HG02571 (cell line): ENCODE measurements at regions not wholly inside any gene's neighbourhood (a gene's known extent, or its start where the extent isn't known, plus 50 kb on each side); places are given as distances from the start of the nearest gene placed in this dataset.
A peak's percentile ranks its signal among the peaks of the same experiment; 100 is the strongest.

Experiments used
- ATAC-seq: cut with Tn5 transposase; IDR thresholded peaks from one replicate; pipeline ENCODE4 v1.9.1; 2021; ENCODE audit warnings: mild to moderate bottlenecking, moderate library complexity; ENCODE audit not compliant: unreplicated experiment

DNA sequence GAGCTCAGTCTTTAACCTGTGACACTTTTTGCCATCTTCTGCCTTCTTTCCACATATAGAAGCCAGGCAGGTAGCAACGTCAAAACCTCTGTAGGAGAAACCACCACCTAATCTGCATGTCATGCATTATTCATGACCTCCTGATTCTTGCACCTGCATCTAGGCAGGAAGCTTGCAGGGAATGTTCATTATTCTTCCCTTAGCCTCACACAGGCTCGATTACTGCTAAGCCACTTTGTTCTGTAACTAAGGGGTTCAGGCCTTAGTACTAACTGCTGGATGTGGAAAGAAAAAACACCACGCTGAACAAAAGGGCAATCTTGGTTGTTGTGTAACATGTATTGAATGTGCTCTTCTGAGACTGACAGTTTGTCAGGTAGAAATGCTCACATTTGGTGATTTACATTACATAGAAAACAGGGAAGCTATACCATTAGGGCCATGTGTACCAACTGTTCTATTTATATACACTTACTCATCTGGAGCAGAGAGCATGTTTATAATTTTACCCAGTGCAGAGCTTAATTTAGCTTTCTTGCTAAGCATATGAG lies 366.9 kb downstream of the KLF12 start:
- no peak for ATAC-seq

DNA sequence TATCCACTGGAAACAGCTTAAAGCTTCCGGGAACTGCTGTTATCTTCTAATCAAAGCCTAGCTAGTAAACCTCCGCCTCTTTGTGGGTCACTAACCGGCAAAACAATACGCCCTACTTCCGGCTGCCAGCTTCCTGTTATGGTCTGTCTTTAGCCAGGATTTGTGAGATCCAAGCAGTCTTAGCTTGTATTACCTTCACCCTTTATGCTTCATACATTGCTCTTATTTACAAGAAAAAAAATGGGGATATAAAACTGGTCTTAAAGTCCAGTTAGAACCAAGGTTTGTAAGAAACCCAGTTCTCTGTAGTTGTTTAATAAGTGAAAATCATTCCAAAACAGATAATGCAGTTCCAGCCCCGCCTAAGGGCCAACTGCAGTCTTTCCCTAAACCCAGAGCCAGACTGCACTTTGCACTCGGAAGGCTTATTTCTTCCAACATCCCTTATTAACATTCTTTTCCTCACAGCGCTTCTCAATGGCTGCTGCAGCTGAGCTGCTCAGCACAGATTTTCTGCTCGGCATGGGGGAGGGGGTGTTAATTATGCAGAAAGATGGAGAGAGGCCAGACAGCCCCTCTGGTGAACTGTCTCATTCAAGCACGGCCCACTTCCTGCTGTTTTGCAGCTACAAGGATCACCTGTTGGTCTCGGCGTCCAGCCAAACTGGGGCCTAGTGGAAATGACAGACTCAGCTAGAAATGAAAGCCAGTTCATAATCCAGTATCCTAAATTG lies 368.4 kb downstream of the KLF12 start:
- no peak for ATAC-seq

DNA sequence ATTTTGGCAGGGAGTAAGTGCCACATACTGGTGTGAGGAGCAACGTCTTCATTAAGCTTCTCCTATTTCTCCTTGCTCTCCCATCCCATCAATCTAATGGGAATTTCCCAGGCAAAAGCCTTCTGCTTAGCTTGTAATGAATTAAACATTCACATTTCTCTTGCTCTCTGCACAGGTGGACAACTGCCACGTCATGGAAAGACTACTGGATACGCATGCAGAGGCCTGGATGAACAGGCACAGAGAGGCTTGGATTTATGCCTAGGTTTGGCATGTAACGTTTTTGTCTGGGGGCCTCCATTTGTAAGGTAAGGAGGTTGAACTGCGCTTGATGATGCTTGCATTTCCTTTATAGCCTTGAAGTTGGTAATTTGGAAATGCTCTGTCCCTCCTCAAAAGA lies 374.8 kb downstream of the KLF12 start:
- no peak for ATAC-seq

DNA sequence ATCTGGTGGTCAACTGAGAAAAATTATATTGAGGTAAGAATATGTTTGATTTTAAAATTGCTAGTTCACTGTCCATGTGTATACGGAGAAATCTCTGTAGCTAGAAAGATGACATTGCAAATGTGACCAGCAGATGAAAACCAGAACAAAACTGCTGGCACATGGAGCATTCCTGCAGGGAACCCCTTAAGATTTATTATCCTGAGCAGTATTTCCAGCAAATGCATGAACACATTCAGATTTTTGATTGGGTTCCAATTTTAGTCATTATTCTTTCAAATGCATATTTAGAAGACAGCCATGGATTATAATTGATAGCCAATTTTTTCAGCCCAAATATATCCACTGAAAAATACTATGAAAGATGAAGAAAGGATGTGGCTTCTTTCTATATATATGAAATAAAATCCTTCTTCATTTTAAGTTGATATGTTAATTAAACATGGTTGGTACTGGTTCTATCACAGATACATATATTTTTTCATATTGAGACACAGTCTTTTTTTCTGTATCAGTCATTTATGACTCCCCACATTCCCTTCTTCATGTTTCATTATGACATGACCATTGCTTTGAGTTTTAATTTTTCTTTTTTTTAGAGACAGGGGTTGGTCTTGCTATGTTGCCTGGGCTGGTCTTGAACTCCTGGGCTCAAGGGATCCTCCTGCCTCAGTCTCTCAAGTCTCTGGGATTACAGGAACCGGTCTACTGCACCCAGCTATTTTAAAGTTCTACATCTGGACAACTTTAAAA lies 376.5 kb downstream of the KLF12 start:
- no peak for ATAC-seq

DNA sequence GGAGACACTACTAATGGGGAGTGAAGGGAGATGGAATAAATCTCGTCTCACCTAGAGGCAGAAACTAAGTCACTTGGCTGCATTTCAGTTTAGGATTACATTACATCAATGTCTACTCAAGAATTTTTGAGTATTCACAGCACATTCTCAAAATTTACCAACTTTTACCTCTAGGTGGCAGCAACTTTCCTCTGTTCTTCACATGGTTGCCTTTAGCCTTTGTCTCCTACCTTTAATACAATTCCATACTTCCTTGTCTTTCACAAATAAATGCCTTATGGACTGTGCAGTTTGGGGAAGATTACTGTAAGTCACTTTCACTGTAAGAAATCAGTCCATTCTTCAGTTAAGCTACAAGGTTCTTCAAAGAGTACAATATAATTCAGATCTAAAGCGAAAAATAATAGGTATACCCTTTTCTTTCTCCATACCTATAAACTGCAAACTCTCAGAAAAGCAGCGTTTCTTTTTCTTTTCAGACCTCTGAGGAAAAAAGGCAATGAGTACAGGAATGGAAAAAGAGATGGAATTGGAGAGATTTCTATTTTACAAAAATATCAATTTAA lies 379.4 kb downstream of the KLF12 start:
- ATAC-seq = peak; percentile 69

DNA sequence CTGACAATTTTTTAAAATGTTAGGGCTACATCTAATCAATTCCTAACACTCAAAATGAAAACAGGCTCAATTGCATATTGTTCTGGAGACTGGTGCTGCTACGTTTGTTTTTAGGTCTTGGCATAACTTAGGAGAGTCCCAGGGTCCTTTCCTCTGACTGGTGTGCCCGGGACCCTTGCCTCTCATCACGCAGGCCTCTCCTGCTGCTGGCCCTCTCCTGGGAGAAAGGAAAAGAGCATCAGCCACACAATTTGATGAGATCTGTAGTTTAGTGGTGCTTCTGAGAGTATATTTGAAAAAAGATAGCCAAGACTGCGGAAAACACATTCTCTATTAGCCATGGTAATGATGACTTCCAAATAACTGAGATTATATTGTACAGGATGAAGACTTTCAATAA lies 380.0 kb downstream of the KLF12 start:
- ATAC-seq = no peak

DNA sequence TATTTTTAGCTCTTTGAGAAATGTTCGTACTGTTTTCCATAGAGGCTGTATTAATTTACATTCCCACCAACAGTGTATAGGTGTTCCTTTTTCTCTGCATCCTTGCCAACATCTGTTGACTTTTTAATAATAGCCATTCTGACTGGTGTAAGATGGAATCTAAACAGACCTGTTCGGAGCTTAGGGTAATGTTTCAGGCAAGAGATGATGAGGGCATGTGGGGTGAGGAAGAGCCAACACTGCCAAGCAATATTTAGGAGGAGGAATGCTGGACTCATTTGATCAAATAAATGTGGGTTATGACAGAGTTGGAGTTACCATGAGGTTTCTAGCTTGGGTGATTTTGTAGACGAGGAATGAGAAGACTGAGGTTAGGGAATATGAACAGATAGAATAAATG lies 382.9 kb downstream of the KLF12 start:
- ATAC-seq = no peak

DNA sequence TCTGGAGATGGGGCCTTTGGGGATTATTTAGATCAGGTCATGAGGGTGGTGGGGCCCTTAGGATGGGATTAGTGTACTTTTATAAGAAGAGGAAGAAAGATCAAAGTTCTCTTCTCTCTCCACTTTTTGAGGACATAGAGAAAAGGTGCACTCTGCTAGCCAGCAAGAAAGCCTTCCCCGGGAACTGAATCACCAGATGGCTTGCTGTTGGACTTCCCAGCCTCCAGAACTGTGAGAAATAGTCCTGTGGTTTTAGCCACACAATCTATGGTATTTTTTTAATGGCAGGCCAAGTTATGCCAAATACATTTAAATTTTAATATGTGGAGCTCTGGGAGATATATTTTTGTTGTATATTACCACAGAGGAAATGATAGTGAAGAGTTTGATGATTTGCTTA lies 385.8 kb downstream of the KLF12 start:
- no peak for ATAC-seq

DNA sequence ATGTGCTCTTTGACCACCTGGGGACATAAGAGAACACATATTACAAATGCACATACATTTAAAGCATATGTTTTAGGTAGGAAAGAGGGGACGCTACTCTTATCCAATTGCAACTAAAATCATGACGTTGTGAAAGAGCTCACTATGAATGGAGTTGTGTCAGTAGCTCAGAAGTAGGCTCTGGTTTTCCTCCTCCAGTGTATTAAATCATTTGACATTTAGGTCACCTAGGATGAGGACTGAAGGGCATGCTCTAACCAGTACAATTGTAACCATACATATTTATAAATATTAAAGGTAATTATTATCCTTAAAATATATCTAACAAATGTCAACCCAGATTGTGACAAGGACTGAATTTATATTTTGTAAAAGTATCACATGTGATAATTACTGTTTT lies 389.0 kb downstream of the KLF12 start:
- ATAC-seq = no peak

DNA sequence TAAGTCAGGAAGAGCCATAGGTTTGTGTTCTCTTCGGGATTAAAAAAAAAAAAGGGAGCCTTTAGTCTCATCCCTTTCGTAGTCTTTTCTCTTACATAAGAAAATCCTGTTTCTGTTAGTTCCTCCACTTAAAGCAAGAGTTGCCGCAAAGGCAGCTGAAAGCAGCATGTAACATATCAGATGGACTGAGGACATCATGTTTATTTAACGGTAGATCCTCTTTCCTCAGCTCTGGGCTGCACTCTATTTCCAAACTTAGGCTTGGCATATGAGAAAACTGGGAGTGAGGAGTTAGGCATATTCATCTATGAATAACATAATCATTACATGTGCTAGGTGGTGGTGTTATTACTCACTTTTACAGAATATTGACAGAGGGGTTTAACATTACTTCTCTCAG lies 391.2 kb downstream of the KLF12 start:
- no peak for ATAC-seq

DNA sequence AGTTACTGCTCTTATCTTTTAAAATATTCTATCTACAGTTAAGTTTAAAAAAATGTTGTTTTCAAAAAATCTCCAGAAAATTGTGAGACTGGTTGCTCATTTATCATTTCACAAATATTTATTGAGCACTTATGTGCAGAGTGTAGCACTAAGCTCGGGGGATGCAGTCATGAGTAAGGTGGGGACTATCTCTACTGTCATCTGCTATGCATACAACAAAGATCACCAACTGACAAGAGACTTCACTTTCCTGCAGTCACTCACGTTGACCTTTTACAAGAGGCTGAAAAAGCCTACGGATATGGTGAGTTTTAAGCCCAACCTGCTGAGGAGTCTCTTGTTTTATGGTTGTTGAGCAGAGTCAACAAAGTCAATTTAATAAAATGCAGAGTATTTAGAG lies 392.5 kb downstream of the KLF12 start:
- ATAC-seq = no peak

DNA sequence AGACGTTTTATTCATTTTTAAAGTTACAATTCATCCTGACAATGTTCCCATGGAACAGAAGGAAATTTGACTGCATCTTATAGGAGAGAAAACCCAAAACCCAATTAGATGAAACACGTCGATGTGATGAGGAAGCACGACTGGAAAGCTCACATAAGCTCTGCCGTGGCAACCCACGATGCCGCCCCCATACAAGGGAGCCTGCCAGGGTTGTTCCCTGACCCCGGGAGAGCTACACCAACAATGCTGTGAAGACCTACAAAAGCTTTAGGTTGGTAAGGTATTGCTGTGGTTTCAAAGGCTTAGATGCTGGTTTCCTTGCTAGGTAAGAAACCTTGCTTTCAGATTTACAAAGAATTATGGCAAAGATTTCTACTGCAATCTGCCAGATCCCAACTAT lies 393.1 kb downstream of the KLF12 start:
- no peak for ATAC-seq

DNA sequence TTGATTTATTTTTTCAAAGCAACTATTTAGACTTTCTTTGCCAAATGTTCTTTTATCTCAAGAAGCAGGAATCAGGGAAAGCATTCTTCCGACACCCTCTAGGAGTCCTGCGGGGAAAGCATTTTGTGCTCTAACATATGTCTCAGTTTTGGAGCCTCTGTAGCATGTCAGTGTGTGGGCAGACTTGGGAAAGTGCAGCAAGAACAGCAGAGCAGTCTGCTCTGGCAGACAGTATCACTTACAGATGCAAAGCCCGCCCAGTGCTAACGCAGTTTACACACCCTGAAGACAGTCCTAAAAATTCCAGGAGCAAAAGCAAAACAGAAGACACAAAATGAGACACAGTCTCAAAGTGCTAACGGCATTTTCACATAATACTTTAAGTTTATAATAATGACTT lies 393.5 kb downstream of the KLF12 start:
- ATAC-seq = no peak

DNA sequence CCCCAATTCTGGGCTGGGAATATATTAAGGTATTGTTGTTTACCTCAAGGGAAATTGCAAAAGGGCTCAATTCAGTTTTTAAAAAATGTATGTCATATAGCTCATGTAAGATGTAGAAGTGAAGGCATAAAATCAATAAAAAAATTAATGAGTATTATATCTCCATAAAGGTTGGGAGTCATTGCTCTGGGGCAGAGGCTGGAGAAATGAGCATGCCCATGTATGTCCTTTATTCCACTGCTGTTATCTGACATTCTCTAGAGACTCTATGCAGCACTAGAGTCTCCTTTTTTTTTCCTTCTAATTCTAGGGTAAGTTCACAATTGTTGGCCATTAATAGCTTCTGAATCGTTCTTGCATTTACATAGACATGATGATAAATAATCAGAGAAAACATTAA lies 394.8 kb downstream of the KLF12 start:
- ATAC-seq = no peak

DNA sequence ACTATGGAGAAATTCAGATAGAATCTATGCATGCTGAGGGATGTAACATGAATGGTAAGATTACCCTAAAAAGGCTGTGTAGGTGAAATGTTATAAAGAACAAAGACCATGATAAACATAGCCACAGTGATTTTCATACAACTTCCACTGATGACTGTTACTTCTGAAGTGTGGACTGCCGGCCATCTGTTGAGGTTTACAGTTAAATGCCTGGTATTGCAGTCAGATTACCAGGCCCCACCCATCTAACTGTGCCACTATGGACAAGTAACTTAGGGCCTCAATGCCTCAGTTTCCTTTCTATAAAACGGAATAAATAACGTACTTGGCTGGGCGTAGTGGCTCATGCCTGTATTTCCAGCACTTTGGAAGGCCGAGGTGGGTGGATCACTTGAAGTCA lies 395.6 kb downstream of the KLF12 start:
- no peak for ATAC-seq

DNA sequence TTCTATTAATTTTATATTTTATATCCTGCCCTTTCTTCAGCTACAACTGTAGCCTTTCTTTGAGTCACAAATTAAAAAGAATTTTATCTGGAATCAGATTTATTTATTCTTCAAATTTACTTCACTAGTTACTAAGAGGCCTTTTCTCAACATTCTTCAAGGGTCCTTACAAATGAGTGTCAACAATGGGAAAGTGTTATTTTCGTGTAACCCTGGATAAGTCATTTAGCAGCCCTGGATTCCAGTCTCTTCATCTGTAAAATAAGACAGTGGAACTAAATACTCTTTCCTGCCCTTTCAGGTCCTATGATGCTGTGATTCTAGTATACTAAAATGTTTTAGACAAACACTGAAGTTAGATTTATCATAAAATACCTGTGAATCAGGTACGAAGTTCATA lies 397.0 kb downstream of the KLF12 start:
- no peak for ATAC-seq

DNA sequence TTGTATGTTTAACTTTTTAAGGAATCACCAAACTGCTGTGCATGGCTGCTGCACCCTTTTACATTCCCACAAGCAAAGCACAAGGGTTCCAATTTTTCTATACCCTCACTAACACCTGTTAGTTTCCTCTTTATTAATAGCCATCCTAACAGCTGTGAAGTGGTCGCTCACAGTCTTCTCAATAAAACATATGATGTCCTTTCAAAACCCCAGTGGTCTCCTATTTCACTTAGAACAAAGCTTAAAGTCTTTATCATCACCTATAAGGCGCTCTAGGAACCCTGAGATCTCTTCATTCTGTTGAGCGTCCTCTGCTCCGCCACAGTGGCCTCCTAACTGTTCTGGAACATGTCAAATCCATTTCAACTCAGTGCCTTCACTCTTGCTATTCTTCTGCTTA lies 400.5 kb downstream of the KLF12 start:
- no peak for ATAC-seq

DNA sequence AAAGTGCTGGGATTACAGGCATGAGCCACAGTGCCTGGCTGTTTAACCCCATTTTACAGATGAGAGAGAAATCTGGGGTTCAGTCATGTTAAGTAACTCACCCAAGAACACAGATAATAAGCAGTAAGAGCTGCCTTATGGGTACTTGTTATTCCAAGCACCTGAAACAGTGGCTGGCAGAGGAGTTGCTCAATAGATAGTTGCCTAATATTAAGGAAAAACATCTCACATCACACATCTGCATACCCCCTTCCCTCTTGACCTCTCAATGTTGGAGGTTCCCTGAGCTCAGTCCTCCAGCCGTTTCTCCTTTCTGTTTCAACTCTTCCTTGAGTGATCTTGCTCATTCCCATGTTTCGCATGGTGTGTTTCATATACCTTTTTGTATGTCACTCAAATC lies 401.9 kb downstream of the KLF12 start:
- no peak for ATAC-seq

DNA sequence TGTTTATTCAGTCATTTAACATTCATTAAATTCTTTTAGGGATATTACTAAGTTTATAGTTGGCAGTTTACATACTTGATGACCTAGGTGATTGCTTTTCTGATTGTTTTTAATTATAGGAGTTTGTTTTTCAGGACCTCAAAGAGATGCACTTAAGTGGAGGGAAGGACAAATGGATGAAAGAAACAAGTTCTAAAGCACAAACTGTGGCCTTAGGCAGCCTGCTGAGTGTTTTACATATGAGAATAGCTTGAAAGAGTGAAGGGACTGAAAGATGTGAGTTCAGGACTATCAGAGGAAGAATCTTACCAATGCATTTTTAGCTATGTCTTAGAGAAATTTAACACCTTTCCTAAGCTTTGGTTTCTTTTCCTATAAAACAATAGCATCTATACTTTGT lies 402.6 kb downstream of the KLF12 start:
- ATAC-seq = no peak

DNA sequence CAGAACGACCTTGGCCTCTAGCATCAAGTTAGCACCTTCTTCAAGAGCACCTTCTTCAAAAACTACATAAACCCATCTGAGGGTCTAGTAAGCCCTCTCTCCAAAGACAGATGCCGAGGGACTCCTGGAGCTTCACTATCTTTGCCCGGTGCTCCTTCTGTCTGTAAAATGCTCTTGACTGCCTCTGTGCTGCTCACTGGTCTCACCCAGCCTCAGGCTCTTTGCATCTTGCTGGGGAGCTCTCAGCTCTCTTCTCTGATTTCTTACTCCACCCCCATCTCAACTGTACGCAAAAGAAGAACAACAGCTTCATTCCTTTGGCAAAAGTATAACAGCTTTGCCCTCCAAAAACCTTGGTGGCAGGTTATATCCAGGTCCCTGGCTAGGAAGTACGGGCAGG lies 404.2 kb downstream of the KLF12 start:
- ATAC-seq = no peak

DNA sequence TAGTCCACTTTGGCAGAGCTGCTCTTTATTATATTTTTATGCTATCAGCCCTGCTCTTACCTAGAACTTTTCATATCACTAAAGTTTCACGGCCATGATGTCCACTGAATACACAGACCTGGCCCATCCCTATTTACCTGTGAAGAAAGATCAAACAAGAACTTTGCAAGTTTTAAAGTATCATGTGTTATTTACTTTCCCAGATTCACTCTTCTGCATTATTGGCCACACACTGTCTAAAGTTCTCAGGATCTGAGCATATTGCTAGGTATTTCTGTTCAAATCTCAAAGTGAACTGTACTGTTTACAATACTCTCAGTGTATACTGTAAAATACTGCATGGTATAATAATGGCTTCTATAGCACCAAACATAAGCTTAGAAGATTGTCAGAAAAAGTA lies 405.2 kb downstream of the KLF12 start:
- no peak for ATAC-seq

DNA sequence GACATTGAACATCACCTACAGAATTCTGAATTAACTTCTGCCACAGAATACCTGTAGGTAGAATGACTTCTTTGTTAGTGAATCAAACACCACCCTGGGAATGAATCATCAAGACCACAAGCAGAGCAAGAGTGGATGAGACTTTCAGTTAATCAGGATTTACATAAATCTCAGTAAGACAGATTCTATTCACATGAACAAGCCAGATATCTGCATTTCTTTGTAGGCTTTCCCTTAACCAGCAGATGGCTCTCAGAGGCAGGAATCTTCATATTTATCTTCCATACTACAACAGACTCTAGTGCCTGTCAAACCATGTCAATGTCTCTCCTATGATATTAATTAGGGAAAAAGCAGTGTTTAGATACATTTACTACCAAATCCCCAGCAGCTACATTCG lies 412.1 kb downstream of the KLF12 start:
- ATAC-seq = peak; percentile 94
